ENCODE measurements at regions not wholly inside any gene's neighbourhood (a gene's known extent, or its start where the extent isn't known, plus 50 kb on each side); places are given as distances from the start of the nearest gene placed in this dataset.
A peak's percentile ranks its signal among the peaks of the same experiment; 100 is the strongest.
"Not testable (repeated sequence)": the region's sequence is repeated elsewhere in the genome, so short reads cannot be mapped to it uniquely, and the experiment has no call there.

DNA sequence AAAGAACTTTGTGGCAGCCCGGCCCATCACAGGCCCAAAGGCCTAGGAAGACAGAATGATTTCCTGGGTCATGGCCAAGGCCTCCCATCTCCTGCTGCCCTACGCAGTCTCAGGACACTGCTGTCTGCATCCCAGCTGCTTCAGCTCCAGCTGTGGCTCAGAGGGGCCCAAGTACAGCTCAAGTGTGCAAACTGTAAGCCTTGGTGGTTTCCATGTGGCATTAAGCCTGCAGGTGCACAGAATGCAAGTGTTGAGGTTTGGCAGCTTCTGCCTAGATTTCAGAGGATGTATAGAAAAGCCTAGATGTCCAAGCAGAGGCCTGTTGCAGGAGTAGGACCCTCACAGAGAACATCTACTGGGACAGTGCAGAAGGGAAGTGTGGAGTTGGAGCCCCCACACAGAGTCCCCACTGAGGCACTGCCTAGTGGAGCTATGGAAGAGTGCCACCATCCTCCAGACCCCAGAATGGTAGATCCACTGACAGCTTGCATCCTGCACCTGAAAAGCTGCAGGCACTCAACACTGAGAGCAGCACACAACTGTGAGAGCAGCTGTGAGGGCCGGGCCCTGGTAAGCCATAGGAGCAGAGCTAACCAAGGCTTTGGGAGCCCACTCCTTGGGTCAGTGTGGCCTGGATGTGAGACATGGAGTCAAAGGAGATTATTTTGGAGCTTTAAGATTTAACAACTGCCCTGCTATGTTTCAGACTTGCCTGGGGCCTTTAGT, 208.2 kb upstream of the CMC1 start:
- DNase-seq (ENCODE audit: low read depth in 2 of 2) = no peak

DNA sequence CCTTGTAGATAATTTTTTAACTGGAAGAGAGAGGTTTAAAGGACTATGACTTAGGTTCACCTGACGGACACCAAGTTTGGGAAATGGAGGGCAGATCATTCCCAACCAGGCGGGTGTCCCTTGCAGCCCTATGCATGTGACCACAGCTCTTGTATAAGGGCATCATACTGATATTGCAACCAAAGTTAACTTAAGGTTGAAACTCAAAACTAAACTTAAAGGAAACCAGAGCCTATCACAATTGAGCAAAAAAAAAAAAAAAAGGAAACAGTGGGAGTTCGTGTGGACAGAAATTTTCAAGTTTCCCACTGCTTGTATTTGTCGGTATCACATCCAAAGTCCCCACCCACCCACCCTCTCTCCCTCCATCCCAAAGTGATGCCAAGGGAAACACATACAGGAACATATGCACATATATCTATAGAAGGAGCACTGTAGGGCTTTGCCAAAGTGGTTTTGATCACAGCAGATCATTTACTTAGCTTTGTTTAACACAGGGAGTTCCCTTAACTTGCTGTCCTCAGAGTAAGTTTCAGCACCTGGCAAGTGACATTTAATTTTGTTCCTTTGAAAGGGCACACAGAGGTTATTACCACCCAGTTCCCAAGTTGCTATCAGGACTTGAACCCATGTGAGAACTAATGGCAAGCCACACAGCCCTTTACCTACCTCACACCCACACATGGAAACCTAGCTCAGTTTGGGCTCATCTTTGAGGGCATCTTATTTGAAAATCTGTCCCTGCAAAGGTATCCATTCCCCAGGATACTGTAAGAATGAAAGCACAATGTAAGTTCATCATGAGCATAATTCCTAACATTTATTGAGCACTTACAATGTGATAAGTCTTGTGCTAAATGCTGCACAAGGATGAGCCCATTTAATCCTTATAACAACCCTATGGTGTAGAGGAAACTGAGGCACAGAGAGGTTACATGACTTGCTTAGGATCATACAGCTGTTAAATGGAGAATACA, 204.5 kb upstream of the CMC1 start:
- no peak for DNase-seq (ENCODE audit: low read depth in 2 of 2)

DNA sequence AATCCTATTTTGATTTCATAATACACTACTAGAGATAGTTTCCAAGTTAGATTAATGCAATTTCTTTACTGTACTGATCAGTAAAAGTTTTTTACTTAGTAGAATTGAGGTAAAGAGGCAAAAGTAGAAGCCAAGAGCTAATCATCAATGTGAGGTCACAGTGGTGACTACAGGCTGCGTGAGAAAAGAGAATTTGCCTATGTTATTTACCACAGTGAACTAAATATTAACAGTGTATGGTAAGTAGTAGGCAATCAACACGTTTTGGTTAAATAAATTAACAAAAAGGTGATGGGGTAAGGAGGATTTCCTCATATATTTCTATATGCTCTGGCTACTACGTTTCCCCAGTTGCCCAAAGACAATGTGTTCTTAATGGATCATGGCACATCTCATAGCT, 202.2 kb upstream of the CMC1 start:
- no peak for DNase-seq (ENCODE audit: low read depth in 2 of 2)

DNA sequence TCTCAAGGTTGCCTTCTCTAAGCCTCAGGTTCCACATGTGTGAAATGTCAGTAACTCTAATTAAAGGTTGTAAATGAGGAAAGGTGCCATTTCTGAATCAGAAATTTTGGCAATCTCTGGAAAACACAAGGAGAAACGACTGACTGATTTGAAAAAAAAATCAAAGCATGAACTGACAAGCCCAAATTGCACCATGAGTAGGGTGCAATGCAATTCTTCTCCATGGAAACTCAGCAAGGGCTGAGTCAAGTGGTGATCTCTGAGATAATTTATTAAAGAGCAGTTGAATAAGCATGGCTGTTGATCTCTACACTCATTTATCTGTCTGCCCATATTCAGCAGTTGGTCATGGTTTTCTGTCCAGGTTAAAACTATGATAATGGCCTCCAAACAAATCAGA, 201.6 kb upstream of the CMC1 start:
- DNase-seq (ENCODE audit: low read depth in 2 of 2) = no peak

DNA sequence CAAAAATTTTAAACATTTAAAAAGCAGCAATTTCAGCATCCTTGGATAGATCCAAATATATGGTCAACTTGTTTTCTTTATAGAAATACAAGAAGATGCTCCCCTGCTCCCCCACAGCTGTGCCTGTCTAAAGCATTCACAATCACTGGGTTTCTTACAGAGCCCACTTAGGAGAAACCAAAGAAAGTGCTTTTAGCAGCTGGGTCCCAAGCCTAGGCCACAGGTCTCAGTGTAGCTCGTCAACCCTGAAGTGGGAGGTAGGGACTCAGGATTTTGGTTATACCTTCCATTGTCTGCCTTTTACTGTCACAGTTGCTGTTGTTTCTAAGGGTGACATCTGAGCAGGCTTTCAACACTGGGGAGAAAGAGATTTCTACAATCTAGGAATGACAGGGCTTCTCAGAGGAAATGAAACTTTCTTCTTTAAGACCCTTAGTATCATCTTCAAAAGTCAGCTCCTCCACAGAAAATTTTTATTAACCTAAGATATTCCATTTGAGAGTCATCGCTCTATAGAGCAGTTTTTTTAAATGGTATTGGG, 199.3 kb upstream of the CMC1 start:
- DNase-seq (ENCODE audit: low read depth in 2 of 2) = no peak

DNA sequence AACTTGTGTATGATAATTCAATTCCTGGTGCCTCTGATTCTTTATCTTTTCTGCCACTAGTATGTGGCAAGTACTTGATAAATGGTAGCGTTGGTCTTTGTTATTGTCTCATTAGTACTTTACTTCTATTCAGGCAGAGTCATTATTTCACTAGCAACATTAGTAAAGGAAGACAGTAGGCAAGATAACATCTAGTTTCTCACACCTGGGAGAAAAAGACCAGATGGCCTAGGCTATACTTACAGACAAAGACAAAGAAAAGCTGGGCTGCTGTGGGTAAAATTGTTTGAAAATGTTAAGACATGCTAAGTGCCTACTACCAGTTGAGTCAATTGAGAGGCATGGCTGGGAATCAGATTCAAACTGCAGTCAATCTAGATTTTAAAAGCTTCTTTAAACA, 198.7 kb upstream of the CMC1 start:
- DNase-seq (ENCODE audit: low read depth in 2 of 2) = no peak

DNA sequence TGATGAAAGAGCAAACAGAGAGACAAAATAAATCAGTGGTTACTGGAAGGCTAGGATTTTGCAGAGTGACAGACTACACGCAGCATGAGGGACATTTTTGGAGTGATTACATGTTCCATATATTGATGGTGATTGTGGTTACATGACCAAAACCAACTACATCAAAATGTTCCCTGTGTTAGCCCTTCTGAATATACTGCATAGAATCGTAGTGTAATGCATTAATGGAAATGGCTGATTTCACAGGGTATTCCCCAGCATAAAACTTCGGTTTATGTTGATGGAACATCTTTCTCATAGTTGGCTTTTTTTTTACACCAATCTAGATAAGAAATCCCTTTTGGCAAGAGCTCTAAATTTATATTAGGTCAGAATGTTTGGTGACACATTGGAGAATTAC, 191.3 kb upstream of the CMC1 start:
- DNase-seq (ENCODE audit: low read depth in 2 of 2) = no peak

DNA sequence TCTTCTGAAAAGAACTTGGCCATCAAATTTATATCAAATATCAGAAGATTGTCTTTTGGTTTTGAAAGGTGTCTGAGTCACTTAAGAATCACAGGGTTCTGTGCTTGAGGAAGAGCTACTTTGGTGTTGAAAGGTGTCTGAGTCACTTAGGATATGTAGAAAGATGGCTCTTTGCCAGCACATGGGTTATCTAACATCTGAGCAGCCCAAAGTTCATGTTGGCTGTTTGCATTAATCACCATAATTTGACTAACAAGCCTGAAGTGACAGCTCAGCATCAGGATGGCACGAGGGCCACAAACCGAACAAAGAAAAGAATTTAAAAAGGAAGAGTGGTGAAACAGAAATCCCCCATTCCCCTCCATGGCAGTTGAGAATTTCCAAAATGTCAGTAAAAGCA, 190.5 kb upstream of the CMC1 start:
- DNase-seq (ENCODE audit: low read depth in 2 of 2) = peak in 1 of 2 donors; percentile 21

DNA sequence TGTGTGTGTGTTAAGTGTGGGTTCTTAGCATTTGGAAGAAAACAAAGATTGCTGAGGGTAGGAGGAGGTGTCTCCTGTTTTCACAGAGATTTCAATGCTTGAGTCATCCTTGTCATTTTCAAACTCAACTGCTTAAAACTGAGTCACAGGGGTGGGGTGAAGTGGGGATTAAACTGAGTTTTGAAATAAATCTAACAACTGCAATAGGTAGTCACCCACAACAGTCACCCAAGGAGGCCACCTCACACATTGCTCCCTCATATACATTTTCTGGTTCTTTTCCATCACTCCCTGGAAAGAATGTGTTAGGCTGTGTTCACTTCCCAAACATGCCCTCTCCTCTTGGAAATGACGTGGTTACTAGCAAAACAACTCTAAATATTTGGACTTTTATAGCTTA, 187.7 kb upstream of the CMC1 start:
- DNase-seq (ENCODE audit: low read depth in 2 of 2) = no peak

DNA sequence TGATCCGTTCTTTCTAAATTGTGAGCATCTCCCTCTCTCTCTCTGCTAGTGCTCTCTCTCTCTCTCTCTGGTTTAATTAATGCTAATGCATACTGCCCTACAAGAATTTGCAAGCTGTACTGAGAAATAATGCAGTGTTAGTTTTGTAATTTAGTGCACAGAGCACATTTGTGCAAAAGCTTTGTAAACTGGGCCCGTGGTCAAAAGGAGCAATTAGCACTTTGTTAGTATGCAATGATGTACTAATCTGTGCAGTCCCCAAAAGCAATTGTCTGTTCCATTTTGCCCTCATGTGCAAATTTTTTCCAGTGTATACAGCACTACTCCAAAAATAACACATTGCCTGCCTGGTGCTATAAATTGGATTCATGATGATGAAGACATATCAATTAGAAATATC, 184.6 kb upstream of the CMC1 start:
- no peak for DNase-seq (ENCODE audit: low read depth in 2 of 2)

DNA sequence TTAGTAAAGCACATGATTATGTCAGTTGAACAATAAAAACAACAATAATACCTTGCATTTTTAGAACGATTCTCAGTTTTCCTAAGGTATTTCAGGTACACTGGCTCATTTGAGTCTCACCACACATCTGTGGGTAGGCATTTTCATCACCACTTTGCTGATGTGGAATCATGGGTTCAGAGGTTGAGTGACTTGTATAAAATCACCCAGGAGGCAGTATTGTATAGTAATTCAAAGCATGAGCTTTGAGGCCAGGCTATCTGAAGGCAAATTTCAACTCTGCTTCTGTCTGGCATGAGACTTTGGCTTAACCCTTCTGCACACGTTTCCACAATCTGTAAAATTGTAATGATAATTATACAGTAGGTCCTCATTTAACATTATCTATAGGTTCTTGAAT, 183.9 kb upstream of the CMC1 start:
- no peak for DNase-seq (ENCODE audit: low read depth in 2 of 2)

DNA sequence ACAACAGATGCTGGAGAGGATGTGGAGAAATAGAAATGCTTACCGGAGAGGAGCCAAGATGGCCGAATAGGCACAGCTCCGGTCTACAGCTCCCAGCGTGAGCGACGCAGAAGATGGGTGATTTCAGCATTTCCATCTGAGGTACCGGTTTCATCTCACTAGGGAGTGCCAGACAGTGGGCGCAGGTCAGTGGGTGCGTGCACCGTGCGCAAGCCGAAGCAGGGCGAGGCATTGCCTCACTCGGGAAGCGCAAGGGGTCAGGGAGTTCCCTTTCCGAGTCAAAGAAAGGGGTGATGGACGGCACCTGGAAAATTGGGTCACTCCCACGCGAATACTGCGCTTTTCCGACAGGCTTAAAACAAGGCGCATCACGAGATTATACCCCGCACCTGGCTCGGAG, 182.2 kb upstream of the CMC1 start:
- not testable (repeated sequence) for DNase-seq (ENCODE audit: low read depth in 2 of 2)

DNA sequence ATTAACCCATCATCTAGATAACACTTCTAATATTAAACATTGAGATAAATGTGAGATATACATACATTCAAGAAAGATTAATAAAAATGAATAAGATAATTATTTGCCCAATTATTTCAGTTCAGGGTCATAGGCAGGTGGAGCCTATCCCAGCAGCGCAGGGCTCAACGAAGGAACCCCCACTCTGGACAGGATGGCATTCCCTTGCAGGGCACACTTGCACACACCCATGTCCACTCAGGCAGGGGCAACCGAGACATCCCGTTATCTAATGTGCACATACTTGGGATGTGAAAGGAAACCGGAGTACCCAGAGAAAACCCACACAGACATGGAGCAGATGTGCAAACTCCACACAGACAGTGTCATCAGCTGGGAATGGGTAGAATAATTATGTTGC, 175.4 kb upstream of the CMC1 start:
- DNase-seq (ENCODE audit: low read depth in 2 of 2) = no peak

DNA sequence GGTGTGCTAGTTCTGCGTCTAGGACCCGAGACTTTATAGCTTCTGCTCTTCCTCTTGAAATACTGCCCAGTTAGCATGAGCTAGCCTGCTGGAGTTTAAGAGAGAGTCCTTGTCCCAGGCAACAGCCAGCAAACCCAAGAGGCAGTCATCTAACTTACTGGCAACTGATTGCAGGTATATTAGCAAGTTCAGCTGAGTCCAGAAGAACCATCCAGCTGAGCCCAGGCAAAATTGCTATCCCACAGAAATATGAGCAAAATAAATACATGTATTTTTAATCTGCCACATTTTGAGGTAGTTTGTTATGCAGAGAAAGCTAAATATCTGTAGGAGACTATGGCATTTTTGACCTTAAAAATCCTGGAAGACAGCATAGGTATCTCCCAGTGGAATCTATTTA, 174.4 kb upstream of the CMC1 start:
- no peak for DNase-seq (ENCODE audit: low read depth in 2 of 2)

DNA sequence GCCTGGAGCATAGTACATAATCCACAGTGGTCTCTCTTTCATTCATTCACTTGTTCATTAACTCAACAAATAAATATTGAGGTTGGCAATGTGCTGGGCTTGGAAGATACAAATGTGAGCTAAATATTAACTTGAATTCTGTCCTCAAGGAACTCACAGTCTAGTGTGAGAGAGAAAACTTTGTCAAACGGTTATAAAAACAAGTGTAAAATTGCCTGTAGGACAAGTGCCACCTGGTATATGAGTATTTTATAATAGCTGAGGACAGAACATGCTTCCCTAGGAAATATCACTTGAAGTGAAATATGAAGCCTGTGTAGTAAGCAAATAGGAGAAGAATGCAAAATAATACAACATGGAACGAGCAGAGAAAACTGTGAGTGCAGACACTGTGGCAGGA, 173.1 kb upstream of the CMC1 start:
- no peak for DNase-seq (ENCODE audit: low read depth in 2 of 2)

DNA sequence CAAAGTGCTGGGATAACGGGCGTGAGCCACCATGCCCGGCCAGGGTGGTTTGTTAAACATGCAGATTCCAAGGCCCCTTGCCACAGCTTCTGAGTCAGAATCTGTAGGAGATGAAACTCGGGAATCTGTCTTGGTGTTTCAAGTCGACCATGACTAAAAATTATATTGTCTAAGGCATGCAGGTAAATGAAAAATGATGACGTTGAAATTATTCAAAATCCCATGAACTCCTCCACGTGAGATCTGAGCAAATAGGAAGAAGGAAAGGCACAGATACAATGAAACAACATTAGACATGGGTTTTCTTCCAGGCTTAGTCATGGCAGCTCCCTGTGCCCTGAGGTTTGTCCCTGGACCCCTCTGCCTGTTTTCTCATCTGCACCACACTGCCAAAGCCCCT, 172.0 kb upstream of the CMC1 start:
- no peak for DNase-seq (ENCODE audit: low read depth in 2 of 2)

DNA sequence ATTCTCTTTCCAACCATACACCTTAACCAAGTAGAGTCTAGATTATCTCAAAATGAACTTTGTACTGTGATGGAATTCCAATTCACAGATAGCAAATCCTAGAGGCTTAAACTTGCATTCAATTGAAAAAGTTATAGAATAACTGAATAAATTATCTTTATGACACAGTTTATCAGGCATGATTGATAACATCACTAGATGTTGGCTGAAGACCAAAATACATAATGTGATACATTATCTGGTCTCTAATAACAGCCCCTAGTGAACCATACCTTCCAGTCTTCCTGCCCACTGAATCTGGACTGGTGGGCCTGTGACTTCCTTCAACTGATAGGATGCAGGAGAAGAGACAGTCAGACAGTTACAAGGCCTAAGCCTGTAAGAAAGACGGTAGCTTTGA, 165.2 kb upstream of the CMC1 start:
- DNase-seq (ENCODE audit: low read depth in 2 of 2) = no peak

DNA sequence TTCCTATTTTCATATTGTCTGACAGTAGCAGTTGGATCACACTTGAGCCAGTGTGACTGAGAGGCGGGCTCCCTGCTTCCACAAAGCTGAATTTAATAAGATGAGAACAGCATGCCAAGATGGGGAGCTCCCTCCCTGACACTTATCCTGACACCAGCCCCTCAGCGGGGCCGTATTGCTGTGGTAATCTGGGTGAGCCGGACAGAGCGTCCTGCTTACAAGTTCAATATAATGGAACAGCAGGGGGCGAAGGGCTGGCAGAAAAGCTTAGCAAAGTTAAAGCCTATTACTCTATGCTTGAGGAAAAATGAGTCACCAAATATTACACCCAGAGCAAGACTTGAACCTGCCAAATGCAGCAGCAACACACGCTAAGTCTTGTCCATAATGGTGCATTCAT, 163.8 kb upstream of the CMC1 start:
- no peak for DNase-seq (ENCODE audit: low read depth in 2 of 2)

DNA sequence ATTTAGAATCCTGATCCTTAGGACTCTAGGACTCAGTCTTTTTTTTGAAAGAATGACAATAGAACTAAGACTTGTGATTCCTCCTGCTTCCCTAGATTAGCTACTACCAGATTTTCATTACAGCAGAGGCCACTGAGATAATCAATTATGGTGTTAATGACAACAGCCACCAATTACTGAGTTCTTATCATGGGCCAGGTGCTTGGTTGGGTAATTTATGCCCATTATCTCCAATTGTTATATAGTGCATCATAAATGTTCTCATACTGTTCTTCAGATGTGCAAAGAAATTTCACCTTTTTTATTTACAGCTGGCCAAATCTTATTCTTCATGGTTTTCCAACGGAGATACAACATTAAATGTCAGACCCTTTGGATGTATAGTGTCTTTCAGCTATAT, 162.9 kb upstream of the CMC1 start:
- no peak for DNase-seq (ENCODE audit: low read depth in 2 of 2)

DNA sequence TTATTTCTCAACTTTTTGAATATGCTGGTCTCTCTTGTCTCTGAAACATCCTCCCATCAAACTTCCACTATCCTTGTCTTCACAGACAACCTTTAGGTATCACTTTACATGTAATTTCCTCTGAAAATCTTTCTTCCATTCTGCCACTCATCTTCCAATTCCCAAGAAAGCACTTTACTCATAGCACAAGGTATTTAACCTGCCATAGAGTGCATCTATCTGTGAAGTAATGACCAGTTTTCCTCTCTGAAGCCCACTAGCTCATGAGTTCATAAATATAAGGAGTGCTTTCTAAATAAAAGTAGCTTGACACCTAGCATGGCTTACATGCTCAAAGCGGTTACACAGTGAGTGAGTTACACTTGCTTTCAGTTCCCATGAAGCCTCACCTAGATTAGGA, 160.7 kb upstream of the CMC1 start:
- DNase-seq (ENCODE audit: low read depth in 2 of 2) = no peak

DNA sequence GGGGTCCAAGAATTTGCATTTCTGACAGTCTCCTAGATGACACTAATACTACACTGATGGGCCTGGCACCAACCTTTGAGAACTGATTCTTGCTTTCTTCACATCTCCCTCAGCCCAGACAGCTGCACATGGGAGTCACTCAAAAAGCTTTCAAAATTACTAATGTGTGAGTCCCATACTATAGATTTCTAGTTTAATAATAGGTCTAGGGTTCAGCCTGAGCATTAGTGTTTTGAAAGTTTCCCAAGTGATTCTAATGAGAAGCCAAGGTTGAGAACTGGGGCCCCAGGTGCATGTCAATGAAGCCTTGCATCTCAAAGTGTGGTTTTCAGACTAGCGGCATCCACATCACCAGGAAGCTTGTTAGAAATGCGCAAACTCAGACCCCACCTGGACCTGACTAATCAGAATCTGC, 159.9 kb upstream of the CMC1 start:
- no peak for DNase-seq (ENCODE audit: low read depth in 2 of 2)

DNA sequence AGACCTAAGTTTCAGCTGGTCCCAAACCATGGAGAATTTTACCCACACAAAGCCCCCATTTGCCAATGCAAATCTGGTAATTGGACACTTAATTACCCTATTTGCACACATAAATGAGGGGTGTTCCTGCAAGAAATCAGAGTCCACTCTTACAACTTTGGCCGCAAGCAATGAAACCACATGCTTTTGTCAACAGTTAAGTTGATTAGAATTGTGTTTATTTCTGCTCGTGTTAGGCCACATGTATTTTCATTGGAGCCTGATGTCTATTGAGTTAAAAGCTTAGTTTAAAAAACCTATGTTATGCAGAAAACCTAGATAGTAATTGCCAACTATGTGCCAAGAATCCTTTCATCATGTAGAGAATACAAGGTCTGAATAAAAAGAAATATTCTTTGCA, 153.8 kb upstream of the CMC1 start:
- DNase-seq (ENCODE audit: low read depth in 2 of 2) = no peak

Measured in stimulated activated CD4-positive, alpha-beta T cell treated with anti-CD3 and anti-CD28 coated beads, Interleukin-1b, Interleukin-23, amount 100 ng/mL, for 4 hours (primary cell).